ENCODE measurements at regions not wholly inside any gene's neighbourhood (a gene's known extent, or its start where the extent isn't known, plus 50 kb on each side); places are given as distances from the start of the nearest gene placed in this dataset.
"Not testable (repeated sequence)": the region's sequence is repeated elsewhere in the genome, so short reads cannot be mapped to it uniquely, and the experiment has no call there.

DNA sequence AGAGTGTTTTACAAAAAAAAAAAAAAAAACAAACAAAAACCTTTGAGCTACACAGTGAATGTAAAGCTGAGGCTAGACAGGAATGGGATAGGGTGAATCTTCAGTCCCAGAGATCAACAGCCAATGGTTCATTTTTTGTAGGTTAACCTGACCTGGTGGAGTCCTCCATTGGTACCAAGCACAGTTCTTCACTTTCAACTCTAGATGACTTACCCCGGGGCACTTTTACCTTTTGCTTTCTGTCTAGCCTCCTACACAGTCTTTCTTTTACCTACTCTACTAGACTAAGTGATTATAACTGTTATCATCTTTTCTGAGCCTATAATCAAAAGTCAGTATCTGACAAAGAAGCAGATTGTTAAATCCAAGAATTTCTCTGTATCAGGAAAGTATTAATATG lies 50.9 kb downstream of the ANXA2R start:
- H3K27me3 ChIP-seq (ENCODE audit: control insufficient read depth, insufficient read depth, low read length) = peaks cover 42% of the 10 kb centered on the region
- H3K4me3 ChIP-seq (ENCODE audit: insufficient read depth, low read depth, low read length) = no peak overlapping the region
- DNase-seq = no peak
- H3K36me3 ChIP-seq (replicated peaks; ENCODE audit: control insufficient read depth, insufficient read depth, low read length) = no peaks in the 10 kb centered on the region

GRCh38 chr5:42988568-42988967 lies 51.6 kb downstream of the ANXA2R start:
- no peak for DNase-seq

GRCh38 chr5:42985129-42986037 lies 54.7 kb downstream of the ANXA2R start:
- no peaks in the 10 kb centered on the region for H3K36me3 ChIP-seq (replicated peaks; ENCODE audit: control insufficient read depth, insufficient read depth, low read length)
- no peak overlapping the region for H3K4me3 ChIP-seq (ENCODE audit: insufficient read depth, low read depth, low read length)
- no peak for DNase-seq
- peaks cover 4% of the 10 kb centered on the region for H3K27me3 ChIP-seq (ENCODE audit: control insufficient read depth, insufficient read depth, low read length)

More at GRCh38 chr5:42988568-42988967, 51.6 kb downstream of the ANXA2R start:
- no peaks in the 10 kb centered on the region for H3K36me3 ChIP-seq (replicated peaks; ENCODE audit: control insufficient read depth, insufficient read depth, low read length)
- H3K4me3 ChIP-seq (ENCODE audit: insufficient read depth, low read depth, low read length) = no peak overlapping the region
- peaks cover 36% of the 10 kb centered on the region for H3K27me3 ChIP-seq (ENCODE audit: control insufficient read depth, insufficient read depth, low read length)

DNA sequence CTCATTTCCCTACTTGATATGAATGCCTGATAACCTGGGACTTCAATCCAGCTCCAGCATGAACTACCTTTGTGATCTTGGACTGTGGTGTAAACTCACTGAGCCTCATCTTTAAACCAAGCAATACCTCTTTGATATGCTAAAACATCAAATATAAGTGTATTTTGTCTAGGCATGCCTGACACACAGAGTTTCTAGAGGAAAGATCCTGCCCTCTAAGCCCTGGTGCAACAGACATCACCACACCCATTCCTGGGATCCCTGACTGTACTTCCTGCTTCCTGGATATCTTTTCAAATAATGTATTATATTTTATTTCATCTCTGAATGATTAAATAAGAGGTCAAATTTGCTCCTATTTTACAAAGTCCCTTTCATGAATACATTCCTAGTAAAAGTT lies 55.8 kb downstream of the ANXA2R start:
- peaks cover 1% of the 10 kb centered on the region for H3K27me3 ChIP-seq (ENCODE audit: control insufficient read depth, insufficient read depth, low read length)
- H3K36me3 ChIP-seq (replicated peaks; ENCODE audit: control insufficient read depth, insufficient read depth, low read length) = no peaks in the 10 kb centered on the region
- DNase-seq = no peak
- H3K4me3 ChIP-seq (ENCODE audit: insufficient read depth, low read depth, low read length) = no peak overlapping the region

DNA sequence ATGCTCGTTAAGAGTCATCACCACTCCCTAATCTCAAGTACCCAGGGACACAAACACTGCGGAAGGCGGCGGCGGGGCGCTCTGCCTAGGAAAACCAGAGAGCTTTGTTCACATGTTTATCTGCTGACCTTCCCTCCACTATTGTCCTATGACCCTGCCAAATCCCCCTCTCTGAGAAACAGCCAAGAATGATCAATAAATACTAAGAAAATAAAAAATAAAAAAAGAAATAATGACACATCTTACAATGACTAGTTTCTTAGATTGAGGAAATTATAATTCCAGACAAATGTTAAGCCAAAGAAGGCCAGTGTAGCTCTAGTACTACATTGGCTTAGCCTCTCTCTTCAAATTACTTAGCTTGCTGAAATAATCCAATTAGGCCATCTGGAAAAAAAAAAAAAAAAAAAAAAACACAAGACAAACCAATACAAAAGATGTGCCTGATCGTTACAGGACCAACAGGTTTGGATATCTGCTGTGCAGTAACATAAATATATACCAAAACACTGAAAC lies 58.0 kb downstream of the ANXA2R start:
- Histone ChIP-seq H3K36me3 (replicated peaks; ENCODE audit: control insufficient read depth, insufficient read depth, low read length) (no peaks in the 10 kb centered on the region), H3K4me3 (ENCODE audit: insufficient read depth, low read depth, low read length) (no peak overlapping the region), H3K27me3 (ENCODE audit: control insufficient read depth, insufficient read depth, low read length) (no peaks in the 10 kb centered on the region)
- DNase-seq = no peak

DNA sequence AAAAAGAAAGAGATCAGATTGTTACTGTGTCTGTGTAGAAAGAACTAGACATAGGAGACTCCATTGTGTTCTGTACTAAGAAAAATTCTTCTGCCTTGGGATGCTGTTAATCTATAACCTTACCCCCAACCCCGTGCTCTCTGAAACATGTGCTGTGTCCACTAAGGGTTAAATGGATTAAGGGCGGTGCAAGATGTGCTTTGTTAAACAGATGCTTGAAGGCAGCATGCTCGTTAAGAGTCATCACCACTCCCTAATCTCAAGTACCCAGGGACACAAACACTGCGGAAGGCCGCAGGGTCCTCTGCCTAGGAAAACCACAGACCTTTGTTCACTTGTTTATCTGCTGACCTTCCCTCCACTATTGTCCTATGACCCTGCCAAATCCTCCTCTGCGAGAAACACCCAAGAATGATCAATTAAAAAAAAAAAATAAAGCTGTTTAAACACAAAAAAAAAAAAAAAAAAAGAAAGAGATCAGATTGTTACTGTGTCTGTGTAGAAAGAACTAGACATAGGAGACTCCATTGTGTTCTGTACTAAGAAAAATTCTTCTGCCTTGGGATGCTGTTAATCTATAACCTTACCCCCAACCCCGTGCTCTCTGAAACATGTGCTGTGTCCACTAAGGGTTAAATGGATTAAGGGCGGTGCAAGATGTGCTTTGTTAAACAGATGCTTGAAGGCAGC lies 58.6 kb downstream of the ANXA2R start:
- DNase-seq; H3K27me3 ChIP-seq (ENCODE audit: control insufficient read depth, insufficient read depth, low read length); H3K36me3 ChIP-seq (replicated peaks; ENCODE audit: control insufficient read depth, insufficient read depth, low read length); H3K4me3 ChIP-seq (ENCODE audit: insufficient read depth, low read depth, low read length): not testable (repeated sequence)

GRCh38 chr5:42981015-42981414 lies 59.1 kb downstream of the ANXA2R start:
- H3K4me3 ChIP-seq (ENCODE audit: insufficient read depth, low read depth, low read length); H3K36me3 ChIP-seq (replicated peaks; ENCODE audit: control insufficient read depth, insufficient read depth, low read length); DNase-seq; H3K27me3 ChIP-seq (ENCODE audit: control insufficient read depth, insufficient read depth, low read length): not testable (repeated sequence)

- not testable (repeated sequence) for H3K4me3 ChIP-seq (ENCODE audit: insufficient read depth, low read depth, low read length); H3K36me3 ChIP-seq (replicated peaks; ENCODE audit: control insufficient read depth, insufficient read depth, low read length); DNase-seq; H3K27me3 ChIP-seq (ENCODE audit: control insufficient read depth, insufficient read depth, low read length)
These were observed 59.7 kb downstream of the ANXA2R start for GRCh38 chr5:42980391-42980790.

DNA sequence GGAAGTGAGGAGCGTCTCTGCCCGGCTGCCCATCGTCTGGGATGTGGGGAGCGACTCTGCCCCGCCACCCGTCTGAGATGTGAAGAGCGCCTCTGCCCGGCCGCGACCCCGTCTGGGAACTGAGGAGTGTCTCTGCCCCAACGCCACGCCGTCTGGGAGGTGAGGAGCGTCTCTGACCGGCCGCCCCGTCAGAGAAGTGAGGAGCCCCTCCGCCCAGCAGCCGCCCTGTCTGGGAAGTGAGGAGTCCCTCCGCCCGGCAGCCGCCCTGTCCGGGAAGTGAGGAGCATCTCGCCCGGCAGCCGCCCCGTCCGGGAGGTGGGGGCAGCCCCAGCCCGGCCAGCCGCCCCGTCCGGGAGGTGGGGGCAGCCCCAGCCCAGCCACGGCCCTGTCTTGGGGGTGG lies 60.9 kb downstream of the ANXA2R start:
- H3K4me3 ChIP-seq (ENCODE audit: insufficient read depth, low read depth, low read length); DNase-seq; H3K27me3 ChIP-seq (ENCODE audit: control insufficient read depth, insufficient read depth, low read length); H3K36me3 ChIP-seq (replicated peaks; ENCODE audit: control insufficient read depth, insufficient read depth, low read length): not testable (repeated sequence)

DNA sequence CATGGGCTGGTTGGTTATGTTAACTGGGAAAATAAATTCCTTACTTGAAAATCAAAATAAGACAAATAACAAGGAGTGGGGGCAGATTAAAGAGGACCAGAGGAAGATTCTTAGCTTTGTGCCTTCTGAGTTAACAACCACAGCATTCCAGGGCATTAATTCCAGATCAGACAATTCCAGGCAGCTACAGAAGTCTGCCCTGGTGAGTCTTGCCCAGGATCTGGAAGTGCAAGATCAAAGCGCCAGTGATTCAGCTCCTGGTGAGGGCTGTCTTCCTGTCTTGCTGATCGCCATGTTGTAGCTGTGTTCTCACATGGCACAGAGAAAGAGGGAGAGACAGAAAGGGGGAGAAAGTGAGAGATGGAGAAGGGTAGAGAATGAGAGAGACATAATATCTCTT lies 65.6 kb downstream of the ANXA2R start:
- DNase-seq = no peak
- H3K27me3 ChIP-seq (ENCODE audit: control insufficient read depth, insufficient read depth, low read length) = no peaks in the 10 kb centered on the region
- H3K4me3 ChIP-seq (ENCODE audit: insufficient read depth, low read depth, low read length) = no peak overlapping the region
- H3K36me3 ChIP-seq (replicated peaks; ENCODE audit: control insufficient read depth, insufficient read depth, low read length) = no peaks in the 10 kb centered on the region

- DNase-seq = peak; percentile 67
- Histone ChIP-seq H3K27me3 (ENCODE audit: control insufficient read depth, insufficient read depth, low read length) (no peaks in the 10 kb centered on the region), H3K36me3 (replicated peaks; ENCODE audit: control insufficient read depth, insufficient read depth, low read length) (no peaks in the 10 kb centered on the region), H3K4me3 (ENCODE audit: insufficient read depth, low read depth, low read length) (no peak overlapping the region)
These were observed 69.2 kb downstream of the ANXA2R start for GRCh38 chr5:42970636-42971559.

DNA sequence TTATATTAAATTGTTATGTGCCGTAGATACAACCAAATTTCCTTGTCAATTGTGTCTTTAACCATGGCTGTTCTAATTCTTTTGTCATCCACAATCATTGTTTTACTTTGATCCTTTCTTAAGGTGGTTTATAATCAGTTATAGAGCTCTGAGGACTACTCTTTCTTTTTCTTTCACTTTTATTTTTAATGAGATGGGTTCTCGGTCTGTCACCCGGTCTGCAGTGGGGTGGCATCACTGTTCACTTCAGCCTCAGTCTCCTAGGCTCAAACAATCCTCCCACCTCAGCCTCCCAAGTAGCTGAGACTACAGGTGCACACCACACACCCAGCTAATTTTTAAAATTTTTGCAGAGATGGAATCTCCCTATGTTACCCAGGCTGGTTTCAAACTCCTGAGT lies 74.2 kb downstream of the ANXA2R start:
- Histone ChIP-seq H3K4me3 (ENCODE audit: insufficient read depth, low read depth, low read length) (no peak overlapping the region), H3K36me3 (replicated peaks; ENCODE audit: control insufficient read depth, insufficient read depth, low read length) (no peaks in the 10 kb centered on the region), H3K27me3 (ENCODE audit: control insufficient read depth, insufficient read depth, low read length) (no peaks in the 10 kb centered on the region)
- no peak for DNase-seq

- no peak for DNase-seq
- no peaks in the 10 kb centered on the region for H3K36me3 ChIP-seq (replicated peaks; ENCODE audit: control insufficient read depth, insufficient read depth, low read length)
- H3K4me3 ChIP-seq (ENCODE audit: insufficient read depth, low read depth, low read length) = no peak overlapping the region
- H3K27me3 ChIP-seq (ENCODE audit: control insufficient read depth, insufficient read depth, low read length) = no peaks in the 10 kb centered on the region
These were observed 76.7 kb downstream of the ANXA2R start for GRCh38 chr5:42963412-42963811.

DNA sequence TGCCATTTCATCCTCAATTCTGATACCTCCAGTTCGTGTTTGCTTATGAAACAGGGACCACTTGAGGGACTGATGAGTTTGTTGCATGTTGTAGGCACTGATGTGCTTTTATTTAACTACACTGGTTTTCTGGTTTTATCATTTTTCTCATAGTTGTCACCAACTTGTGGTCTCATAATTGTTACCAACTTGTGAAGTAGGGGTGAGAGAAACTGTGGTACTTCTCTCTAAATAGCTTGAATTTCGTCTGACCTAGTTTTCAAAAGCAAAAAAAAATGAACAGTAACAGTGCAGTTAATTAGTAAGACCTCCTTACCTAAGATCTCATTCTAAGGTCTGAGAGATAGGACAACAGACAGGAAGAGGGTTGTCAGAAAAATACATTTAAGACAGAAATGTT lies 78.0 kb downstream of the ANXA2R start:
- no peak for DNase-seq
- Histone ChIP-seq H3K4me3 (ENCODE audit: insufficient read depth, low read depth, low read length) (no peak overlapping the region), H3K27me3 (ENCODE audit: control insufficient read depth, insufficient read depth, low read length) (no peaks in the 10 kb centered on the region), H3K36me3 (replicated peaks; ENCODE audit: control insufficient read depth, insufficient read depth, low read length) (no peaks in the 10 kb centered on the region)

Data from H7 (cell line).